Pancreas (tissue), 10 donors: ENCODE measurements at regions not wholly inside any gene's neighbourhood (a gene's known extent, or its start where the extent isn't known, plus 50 kb on each side); places are given as distances from the start of the nearest gene placed in this dataset.
A peak's percentile ranks its signal among the peaks of the same experiment; 100 is the strongest.

ENCODE experiments used
- ATAC-seq, 4 donors: fragments of 200-7000 bp; cut with Tn5 transposase; one replicate each; pipeline versions ENCODE4 v1.8.0 to v1.9.1; 2020; ENCODE audit warnings: mild to moderate bottlenecking in 4 of 4, moderate library complexity in 4 of 4
- DNase-seq, 6 donors: peaks; one replicate each; pipeline ENCODE4 v3.0.0-alpha.2; 2020
- FAIRE-seq: peaks from 2 replicates; lab custom pipeline; 2012; peaks lifted over from hg19 to GRCh38; lab: Jason Lieb, UNC
- H3K27ac ChIP-seq, 4 donors: fragments of 200-600 bp; sonication (generic); 1 replicate in 3 of 4; 2 replicates in 1 of 4; pipeline versions ENCODE4 v1.5.0 to v1.8.0; 2020
- H3K27me3 ChIP-seq, 4 donors: fragments of 200-600 bp; one replicate each; pipeline ENCODE4 v1.8.0; 2021
- H3K36me3 ChIP-seq, 3 donors: fragments of 200-600 bp; sonication (generic) in 1 of 3; one replicate each; pipeline versions ENCODE4 v1.5.0 to v1.8.0; 2020 to 2021
- H3K4me1 ChIP-seq, 3 donors: fragments of 200-600 bp; one replicate each; pipeline ENCODE4 v1.8.0; 2021
- H3K4me3 ChIP-seq, 4 donors: fragments of 200-600 bp; sonication (generic) in 2 of 4; one replicate each; pipeline versions ENCODE4 v1.5.0 to v1.8.0; 2020 to 2021
- H3K9me3 ChIP-seq, 4 donors: fragments of 200-600 bp; one replicate each; pipeline ENCODE4 v1.8.0; 2021
- WGBS, 2 donors: extraction: QIAGEN DNeasy Blood & Tissue Kit; methylation state at CpG; one replicate each; pipeline ENCODE4 v1.1.7; 2013; 5-methylcytosine and 5-hydroxymethylcytosine counted together
- intact Hi-C, 3 donors: fragments of 100-400 bp; cut with DNase I; formaldehyde crosslinking; loops; one replicate each; pipeline versions ENCODE4 v1.11.1 to v1.14.2; 2022
- TF ChIP-seq, protein P1 (sequence below), 4 donors: fragments of 200-600 bp; sonication (generic) in 3 of 4; IDR thresholded peaks; one replicate each; pipeline versions ENCODE4 v1.5.0 to v1.8.0; 2021; ENCODE audit warnings: antibody characterized with exemption in 4 of 4
- donor health status: healthy with polysubstance abuse.
- donor health status: DM: no; HTN: no; CAD: no; lungs with moderate emphysema.
- donor health status: DM: no; HTN: no; CAD: no.
- donor health status: control.
- donor health status: control.
- donor health status: Bipolar disorder and iron deficiency.
- donor health status: DM: yes; HTN: yes; CAD: no.
- donor health status: DM: no; HTN: no; CAD: no.
- donor health status: DM: no; HTN: no; CAD: no.
- donor health status: DM: yes; HTN: yes; CAD: no.

DNA sequence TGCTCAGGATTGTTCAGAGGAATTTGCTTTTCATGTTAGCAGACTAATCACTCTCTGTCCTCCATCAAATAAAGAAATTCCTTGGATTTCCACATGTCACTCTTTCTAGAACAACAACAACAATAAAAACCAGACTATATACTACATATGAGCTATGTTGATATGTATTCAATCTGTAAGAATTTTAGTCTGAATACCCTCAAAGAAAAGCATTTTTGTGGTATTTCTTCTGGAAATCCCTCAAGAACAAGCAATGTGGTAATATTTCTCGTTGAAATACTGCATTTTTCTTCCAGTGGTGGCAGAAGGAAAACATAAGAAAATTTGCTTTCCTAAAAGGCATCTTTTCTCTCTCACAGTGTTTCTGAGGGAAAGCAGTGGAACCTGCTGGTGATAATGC, 312.6 kb upstream of the RSPO3 start:
- FAIRE-seq, result no peak
- H3K4me1 ChIP-seq, result no peaks in the 10 kb centered on the region
- WGBS, 2 donors, result 35 to 37% methylated on average over 1 of the region's 1 CpG
- H3K36me3 ChIP-seq, result no peaks in the 10 kb centered on the region
- TF ChIP-seq, protein P1, sequence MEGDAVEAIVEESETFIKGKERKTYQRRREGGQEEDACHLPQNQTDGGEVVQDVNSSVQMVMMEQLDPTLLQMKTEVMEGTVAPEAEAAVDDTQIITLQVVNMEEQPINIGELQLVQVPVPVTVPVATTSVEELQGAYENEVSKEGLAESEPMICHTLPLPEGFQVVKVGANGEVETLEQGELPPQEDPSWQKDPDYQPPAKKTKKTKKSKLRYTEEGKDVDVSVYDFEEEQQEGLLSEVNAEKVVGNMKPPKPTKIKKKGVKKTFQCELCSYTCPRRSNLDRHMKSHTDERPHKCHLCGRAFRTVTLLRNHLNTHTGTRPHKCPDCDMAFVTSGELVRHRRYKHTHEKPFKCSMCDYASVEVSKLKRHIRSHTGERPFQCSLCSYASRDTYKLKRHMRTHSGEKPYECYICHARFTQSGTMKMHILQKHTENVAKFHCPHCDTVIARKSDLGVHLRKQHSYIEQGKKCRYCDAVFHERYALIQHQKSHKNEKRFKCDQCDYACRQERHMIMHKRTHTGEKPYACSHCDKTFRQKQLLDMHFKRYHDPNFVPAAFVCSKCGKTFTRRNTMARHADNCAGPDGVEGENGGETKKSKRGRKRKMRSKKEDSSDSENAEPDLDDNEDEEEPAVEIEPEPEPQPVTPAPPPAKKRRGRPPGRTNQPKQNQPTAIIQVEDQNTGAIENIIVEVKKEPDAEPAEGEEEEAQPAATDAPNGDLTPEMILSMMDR (IDR thresholded peaks at IDR 0.05), result no peak
- intact Hi-C loops, result no loop called here
- peaks cover 0 to 5% (median 0%) of the 10 kb centered on the region in 4 donors for H3K27me3 ChIP-seq
- no peaks in the 10 kb centered on the region for H3K9me3 ChIP-seq
- H3K4me3 ChIP-seq, result no peak overlapping the region
- no peak for ATAC-seq
- no peak for DNase-seq
- no peak overlapping the region for H3K27ac ChIP-seq

DNA sequence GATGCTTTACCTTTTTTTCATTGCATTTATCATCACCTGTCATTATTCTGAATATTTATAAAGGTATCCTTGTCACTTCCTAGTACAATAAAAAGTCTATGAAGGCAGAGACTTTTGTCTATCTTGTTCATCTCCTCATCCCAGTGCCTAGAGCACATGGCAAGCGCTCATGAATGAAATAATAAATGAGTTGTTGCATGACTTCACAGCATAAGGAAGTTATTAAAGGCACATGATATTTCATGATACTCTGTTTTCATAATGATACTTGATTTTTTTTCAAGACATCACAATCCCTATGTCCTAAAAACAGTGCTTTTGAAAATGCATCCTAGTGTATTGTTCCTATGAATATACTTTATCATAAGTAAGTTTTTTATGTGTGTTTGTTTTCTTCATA, 310.6 kb upstream of the RSPO3 start:
- ATAC-seq (no peak), DNase-seq (no peak), FAIRE-seq (no peak)
- H3K36me3 ChIP-seq, result no peaks in the 10 kb centered on the region
- intact Hi-C loops, result no loop called here
- no peak overlapping the region for H3K4me3 ChIP-seq
- no peaks in the 10 kb centered on the region for H3K9me3 ChIP-seq
- H3K27ac ChIP-seq, result no peak overlapping the region
- 69 to 82% methylated on average over 1 of the region's 1 CpG for WGBS, 2 donors
- TF ChIP-seq, protein P1 (IDR thresholded peaks at IDR 0.05), result no peak
- no peaks in the 10 kb centered on the region for H3K4me1 ChIP-seq
- H3K27me3 ChIP-seq, result peaks cover 0 to 5% (median 0%) of the 10 kb centered on the region in 4 donors

DNA sequence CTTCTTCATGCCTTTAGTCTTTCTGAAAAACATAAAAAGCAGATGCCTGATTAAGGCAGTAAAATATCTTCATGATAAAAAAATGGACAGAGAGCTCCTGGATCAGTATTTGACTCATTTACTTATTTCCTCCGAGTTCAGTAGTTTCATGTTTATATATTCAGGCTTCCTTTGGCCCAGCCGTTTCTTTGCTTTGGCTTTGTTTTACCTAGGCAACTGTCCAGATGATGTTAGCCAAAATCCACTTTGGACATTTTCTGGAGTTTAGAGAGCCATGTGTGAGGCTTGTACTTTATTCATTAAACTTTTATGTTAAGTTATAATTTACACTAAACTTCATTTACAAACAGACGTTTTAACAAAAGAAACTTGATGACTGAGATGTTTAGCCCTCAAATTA, 307.1 kb upstream of the RSPO3 start:
- ATAC-seq (peak in 1 of 4 donors; percentile 45), FAIRE-seq (no peak), DNase-seq (no peak)
- intact Hi-C loops, result no loop called here
- 15 to 16% methylated on average over 3 of the region's 3 CpGs for WGBS, 2 donors
- Histone ChIP-seq H3K9me3 (no peaks in the 10 kb centered on the region), H3K27me3 (peaks cover 0 to 5% (median 0%) of the 10 kb centered on the region in 4 donors), H3K36me3 (no peaks in the 10 kb centered on the region), H3K4me3 (no peak overlapping the region), H3K4me1 (no peaks in the 10 kb centered on the region), H3K27ac (no peak overlapping the region)
- TF ChIP-seq, protein P1 (IDR thresholded peaks at IDR 0.05), result no peak

DNA sequence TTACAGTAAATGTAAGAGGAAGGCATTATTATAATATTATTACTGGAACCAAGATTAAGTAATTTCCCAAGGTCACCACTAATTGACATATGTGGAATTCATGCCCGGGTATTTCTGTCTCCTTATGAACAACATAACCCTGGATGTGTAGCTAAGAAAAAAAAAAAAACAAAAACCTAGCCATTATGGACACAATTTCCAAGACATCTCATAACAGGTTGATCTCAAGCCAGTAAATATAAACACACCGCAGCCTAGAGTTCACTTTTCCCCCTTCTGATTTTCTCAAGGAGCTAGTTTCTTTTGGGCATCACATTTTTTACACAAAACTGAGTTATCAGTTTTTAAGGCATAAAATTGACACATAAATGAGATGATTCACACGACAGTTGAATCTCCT, 306.5 kb upstream of the RSPO3 start:
- Histone ChIP-seq H3K4me3 (no peak overlapping the region), H3K36me3 (no peaks in the 10 kb centered on the region), H3K4me1 (no peaks in the 10 kb centered on the region), H3K27ac (no peak overlapping the region), H3K9me3 (no peaks in the 10 kb centered on the region), H3K27me3 (peaks cover 0 to 5% (median 0%) of the 10 kb centered on the region in 4 donors)
- intact Hi-C loops, result no loop called here
- FAIRE-seq, result no peak
- TF ChIP-seq, protein P1 (IDR thresholded peaks at IDR 0.05), result no peak
- no peak for ATAC-seq
- 45 to 49% methylated on average over 3 of the region's 3 CpGs for whole genome bisulfite sequencing, 2 donors
- no peak for DNase-seq

DNA sequence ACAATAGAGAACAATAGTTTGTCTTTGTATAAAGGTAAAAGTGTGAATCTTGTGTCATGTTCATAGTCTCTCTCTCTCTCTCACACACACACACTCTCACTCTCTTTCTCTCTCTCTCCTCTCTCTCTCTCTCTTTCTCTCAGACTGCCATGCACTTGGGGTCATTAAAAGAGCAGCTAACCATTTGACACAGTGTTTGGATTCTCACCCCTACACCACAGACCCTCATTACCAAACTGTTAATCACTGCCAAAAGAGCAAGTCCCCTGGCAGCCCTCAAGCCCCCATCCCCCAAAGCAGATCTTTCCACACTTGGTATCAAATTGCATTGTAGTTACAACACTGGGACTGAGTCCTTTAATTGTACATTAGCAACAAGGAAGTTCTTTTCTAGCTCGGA, 305.8 kb upstream of the RSPO3 start:
- Histone ChIP-seq H3K9me3 (no peaks in the 10 kb centered on the region), H3K4me3 (no peak overlapping the region), H3K27ac (no peak overlapping the region), H3K36me3 (no peaks in the 10 kb centered on the region), H3K27me3 (peaks cover 0 to 3% (median 0%) of the 10 kb centered on the region in 4 donors), H3K4me1 (no peaks in the 10 kb centered on the region)
- FAIRE-seq, result no peak
- TF ChIP-seq, protein P1 (IDR thresholded peaks at IDR 0.05), result no peak
- no peak for ATAC-seq
- 10 to 14% methylated on average over 1 of the region's 1 CpG for WGBS, 2 donors
- DNase-seq, result no peak
- intact Hi-C loops, result no loop called here
